GM12873 (cell line): ENCODE measurements at regions not wholly inside any gene's neighbourhood (a gene's known extent, or its start where the extent isn't known, plus 50 kb on each side); places are given as distances from the start of the nearest gene placed in this dataset.

ENCODE experiments used
- TF ChIP-seq, protein P1 (sequence below): IDR thresholded peaks from 2 replicates; pipeline ENCODE4 v1.5.1; 2012; ENCODE audit warnings: low read depth, mild to moderate bottlenecking, moderate library complexity, low read length, control low read depth; ENCODE audit not compliant: insufficient read depth; ENCODE audit errors: missing control alignments

DNA sequence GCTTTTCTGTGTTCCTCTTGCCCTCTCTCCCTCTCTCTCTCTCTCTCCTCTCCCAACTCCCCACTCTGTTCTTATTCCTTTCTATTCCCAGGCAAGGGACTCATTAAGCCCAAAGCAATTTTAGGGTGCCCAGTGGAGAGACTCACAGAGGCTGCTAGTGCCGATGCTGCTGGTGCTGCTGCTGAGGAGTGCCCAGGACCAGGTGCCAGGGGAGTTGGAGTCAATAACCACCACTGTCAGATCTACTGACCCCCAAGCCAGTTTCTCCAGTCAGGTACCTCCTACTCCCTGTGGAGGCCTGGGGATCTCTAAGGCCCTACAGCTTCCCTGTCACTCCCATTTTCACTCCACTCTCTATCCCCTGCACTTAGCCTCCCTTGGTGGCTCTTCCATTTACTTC is 54.2 kb upstream of the LAS1L start:
- TF ChIP-seq, protein P1, sequence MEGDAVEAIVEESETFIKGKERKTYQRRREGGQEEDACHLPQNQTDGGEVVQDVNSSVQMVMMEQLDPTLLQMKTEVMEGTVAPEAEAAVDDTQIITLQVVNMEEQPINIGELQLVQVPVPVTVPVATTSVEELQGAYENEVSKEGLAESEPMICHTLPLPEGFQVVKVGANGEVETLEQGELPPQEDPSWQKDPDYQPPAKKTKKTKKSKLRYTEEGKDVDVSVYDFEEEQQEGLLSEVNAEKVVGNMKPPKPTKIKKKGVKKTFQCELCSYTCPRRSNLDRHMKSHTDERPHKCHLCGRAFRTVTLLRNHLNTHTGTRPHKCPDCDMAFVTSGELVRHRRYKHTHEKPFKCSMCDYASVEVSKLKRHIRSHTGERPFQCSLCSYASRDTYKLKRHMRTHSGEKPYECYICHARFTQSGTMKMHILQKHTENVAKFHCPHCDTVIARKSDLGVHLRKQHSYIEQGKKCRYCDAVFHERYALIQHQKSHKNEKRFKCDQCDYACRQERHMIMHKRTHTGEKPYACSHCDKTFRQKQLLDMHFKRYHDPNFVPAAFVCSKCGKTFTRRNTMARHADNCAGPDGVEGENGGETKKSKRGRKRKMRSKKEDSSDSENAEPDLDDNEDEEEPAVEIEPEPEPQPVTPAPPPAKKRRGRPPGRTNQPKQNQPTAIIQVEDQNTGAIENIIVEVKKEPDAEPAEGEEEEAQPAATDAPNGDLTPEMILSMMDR, result no peak

GRCh38 chrX:65587616-65588526 is 53.3 kb upstream of the LAS1L start:
- TF ChIP-seq, protein P1, result no peak

DNA sequence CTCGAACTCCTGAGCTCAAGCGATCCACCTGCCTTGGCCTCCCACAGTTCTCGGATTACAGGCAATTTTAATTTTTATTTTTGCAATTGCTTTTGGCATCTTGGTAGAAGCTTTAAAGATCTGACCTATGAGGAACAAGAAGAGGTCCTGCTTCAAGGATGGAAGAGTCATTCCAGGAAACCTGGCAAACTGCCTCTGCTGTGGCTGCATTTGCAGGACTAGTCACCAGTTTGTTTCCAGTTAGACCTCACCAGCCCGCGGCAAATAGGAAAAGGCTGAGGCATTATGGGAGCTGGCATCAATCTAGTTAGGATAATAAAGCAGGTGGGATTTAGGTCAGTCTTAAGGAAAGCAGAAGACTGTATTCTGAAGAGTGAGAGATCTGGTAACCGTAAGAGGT is 51.9 kb upstream of the LAS1L start:
- TF ChIP-seq, protein P1, result no peak
